ENCODE measurements at regions not wholly inside any gene's neighbourhood (a gene's known extent, or its start where the extent isn't known, plus 50 kb on each side); places are given as distances from the start of the nearest gene placed in this dataset.

DNA sequence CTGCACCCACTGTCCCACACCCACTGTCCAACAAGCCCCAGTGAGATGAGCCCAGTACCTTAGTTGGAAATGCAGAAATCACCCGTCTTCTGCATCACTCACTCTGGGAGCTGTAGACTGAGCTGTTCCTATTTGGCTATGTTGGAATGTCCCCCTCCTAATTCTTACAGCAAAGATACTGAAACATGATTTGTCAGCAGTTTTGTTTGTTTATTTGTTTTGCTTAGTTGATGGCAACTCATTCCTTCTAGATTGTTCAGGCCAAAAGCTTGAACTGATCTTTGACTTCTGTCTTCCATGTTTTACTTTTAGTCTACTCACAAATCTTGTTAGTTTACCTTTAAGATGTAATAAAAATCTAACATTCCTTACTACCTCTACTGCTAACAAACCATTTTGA is 233.6 kb upstream of the MIS18BP1 start:
- TF ChIP-seq EP300 (IDR thresholded peaks at IDR 0.05; ENCODE audit: low read length) (no peak), ZNF57 (CRISPR knock-in tag; IDR thresholded peaks at IDR 0.05) (no peak), SMARCE1 (IDR thresholded peaks at IDR 0.05) (no peak)
- TF ChIP-seq, protein P1, sequence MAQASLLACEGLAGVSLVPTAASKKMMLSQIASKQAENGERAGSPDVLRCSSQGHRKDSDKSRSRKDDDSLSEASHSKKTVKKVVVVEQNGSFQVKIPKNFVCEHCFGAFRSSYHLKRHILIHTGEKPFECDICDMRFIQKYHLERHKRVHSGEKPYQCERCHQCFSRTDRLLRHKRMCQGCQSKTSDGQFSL (CRISPR knock-in tag; IDR thresholded peaks at IDR 0.05), result no peak
- TF ChIP-seq, protein P1 (tag; IDR thresholded peaks at IDR 0.05), result no peak
